ENCODE measurements at regions not wholly inside any gene's neighbourhood (a gene's known extent, or its start where the extent isn't known, plus 50 kb on each side); places are given as distances from the start of the nearest gene placed in this dataset.
"Not testable (repeated sequence)": the region's sequence is repeated elsewhere in the genome, so short reads cannot be mapped to it uniquely, and the experiment has no call there.

- Mint-ChIP-seq H3K9me3 (peaks cover 6% of the 10 kb centered on the region), H3K4me1 (no peaks in the 10 kb centered on the region), H3K4me3 (no peak overlapping the region), H3K27ac (no peak overlapping the region), H3K36me3 (no peaks in the 10 kb centered on the region), H3K27me3 (no peaks in the 10 kb centered on the region)
- ATAC-seq (ENCODE audit: low read depth) (no peak), DNase-seq (no peak)
- POLR2A ChIA-PET, result no interaction called here
These were observed 1258.0 kb upstream of the CDH9 start for GRCh38 chr5:28296254-28297013.

- DNase-seq; H3K36me3 Mint-ChIP-seq; H3K9me3 Mint-ChIP-seq; ATAC-seq (ENCODE audit: low read depth); H3K4me1 Mint-ChIP-seq; H3K27me3 Mint-ChIP-seq; H3K4me3 Mint-ChIP-seq; H3K27ac Mint-ChIP-seq; POLR2A ChIA-PET: not testable (repeated sequence)
These were observed 1248.6 kb upstream of the CDH9 start for GRCh38 chr5:28287021-28287420.

- Mint-ChIP-seq H3K36me3 (no peaks in the 10 kb centered on the region), H3K27me3 (no peaks in the 10 kb centered on the region), H3K4me1 (no peaks in the 10 kb centered on the region), H3K4me3 (no peak overlapping the region), H3K9me3 (peaks cover 5% of the 10 kb centered on the region), H3K27ac (no peak overlapping the region)
- DNase-seq, result no peak
- POLR2A ChIA-PET, result no interaction called here
- ATAC-seq (ENCODE audit: low read depth), result no peak
These were observed 1248.2 kb upstream of the CDH9 start for GRCh38 chr5:28286566-28286965.

GRCh38 chr5:28284788-28285187 lies 1246.4 kb upstream of the CDH9 start:
- ATAC-seq (ENCODE audit: low read depth) (no peak), DNase-seq (no peak)
- H3K36me3 Mint-ChIP-seq, result no peaks in the 10 kb centered on the region
- no peaks in the 10 kb centered on the region for H3K4me1 Mint-ChIP-seq
- POLR2A ChIA-PET, result no interaction called here
- H3K27ac Mint-ChIP-seq, result no peak overlapping the region
- H3K4me3 Mint-ChIP-seq, result no peak overlapping the region
- peaks cover 5% of the 10 kb centered on the region for H3K9me3 Mint-ChIP-seq
- no peaks in the 10 kb centered on the region for H3K27me3 Mint-ChIP-seq

GRCh38 chr5:28281351-28281750 lies 1243.0 kb upstream of the CDH9 start:
- Mint-ChIP-seq H3K4me3 (no peak overlapping the region), H3K9me3 (no peaks in the 10 kb centered on the region), H3K4me1 (no peaks in the 10 kb centered on the region), H3K27ac (no peak overlapping the region), H3K36me3 (no peaks in the 10 kb centered on the region), H3K27me3 (no peaks in the 10 kb centered on the region)
- POLR2A ChIA-PET, result no interaction called here
- DNase-seq (no peak), ATAC-seq (ENCODE audit: low read depth) (no peak)

GRCh38 chr5:28275931-28276330 lies 1237.5 kb upstream of the CDH9 start:
- H3K4me3 Mint-ChIP-seq, result no peak overlapping the region
- no peaks in the 10 kb centered on the region for H3K36me3 Mint-ChIP-seq
- peaks cover 3% of the 10 kb centered on the region for H3K9me3 Mint-ChIP-seq
- POLR2A ChIA-PET, result no interaction called here
- H3K27me3 Mint-ChIP-seq, result no peaks in the 10 kb centered on the region
- DNase-seq (no peak), ATAC-seq (ENCODE audit: low read depth) (no peak)
- no peak overlapping the region for H3K27ac Mint-ChIP-seq
- H3K4me1 Mint-ChIP-seq, result no peaks in the 10 kb centered on the region

- Mint-ChIP-seq H3K36me3 (no peaks in the 10 kb centered on the region), H3K9me3 (peaks cover 2% of the 10 kb centered on the region), H3K4me3 (no peak overlapping the region), H3K4me1 (no peaks in the 10 kb centered on the region), H3K27ac (no peak overlapping the region), H3K27me3 (no peaks in the 10 kb centered on the region)
- DNase-seq, result no peak
- POLR2A ChIA-PET, result no interaction called here
- ATAC-seq (ENCODE audit: low read depth), result no peak
These were observed 1231.6 kb upstream of the CDH9 start for GRCh38 chr5:28269978-28270377.

- POLR2A ChIA-PET, result no interaction called here
- Mint-ChIP-seq H3K36me3 (no peaks in the 10 kb centered on the region), H3K27me3 (no peaks in the 10 kb centered on the region), H3K9me3 (no peaks in the 10 kb centered on the region), H3K4me1 (no peaks in the 10 kb centered on the region), H3K27ac (no peak overlapping the region), H3K4me3 (no peak overlapping the region)
- ATAC-seq (ENCODE audit: low read depth), result no peak
- no peak for DNase-seq
These were observed 1227.5 kb upstream of the CDH9 start for GRCh38 chr5:28265877-28266276.

GRCh38 chr5:28254846-28255245 lies 1216.5 kb upstream of the CDH9 start:
- Mint-ChIP-seq H3K36me3 (no peaks in the 10 kb centered on the region), H3K4me1 (no peaks in the 10 kb centered on the region), H3K9me3 (peaks cover 6% of the 10 kb centered on the region), H3K27ac (no peak overlapping the region), H3K4me3 (no peak overlapping the region), H3K27me3 (no peaks in the 10 kb centered on the region)
- DNase-seq (no peak), ATAC-seq (ENCODE audit: low read depth) (no peak)
- POLR2A ChIA-PET, result no interaction called here

GRCh38 chr5:28253431-28253830 lies 1215.0 kb upstream of the CDH9 start:
- POLR2A ChIA-PET, result no interaction called here

GRCh38 chr5:28249771-28250415 lies 1211.5 kb upstream of the CDH9 start:
- no peaks in the 10 kb centered on the region for H3K36me3 Mint-ChIP-seq
- peaks cover 11% of the 10 kb centered on the region for H3K9me3 Mint-ChIP-seq
- H3K27ac Mint-ChIP-seq, result no peak overlapping the region
- no peaks in the 10 kb centered on the region for H3K4me1 Mint-ChIP-seq
- ATAC-seq (ENCODE audit: low read depth) (no peak), DNase-seq (no peak)
- H3K27me3 Mint-ChIP-seq, result no peaks in the 10 kb centered on the region
- H3K4me3 Mint-ChIP-seq, result no peak overlapping the region
- POLR2A ChIA-PET, result no interaction called here

More at GRCh38 chr5:28253431-28253830, 1215.0 kb upstream of the CDH9 start:
- no peaks in the 10 kb centered on the region for H3K4me1 Mint-ChIP-seq
- no peaks in the 10 kb centered on the region for H3K36me3 Mint-ChIP-seq
- ATAC-seq (ENCODE audit: low read depth) (no peak), DNase-seq (no peak)
- H3K27me3 Mint-ChIP-seq, result no peaks in the 10 kb centered on the region
- no peak overlapping the region for H3K27ac Mint-ChIP-seq
- peaks cover 6% of the 10 kb centered on the region for H3K9me3 Mint-ChIP-seq
- no peak overlapping the region for H3K4me3 Mint-ChIP-seq

- POLR2A ChIA-PET, result no interaction called here
- no peaks in the 10 kb centered on the region for H3K27me3 Mint-ChIP-seq
- no peaks in the 10 kb centered on the region for H3K36me3 Mint-ChIP-seq
- ATAC-seq (ENCODE audit: low read depth) (no peak), DNase-seq (no peak)
- no peaks in the 10 kb centered on the region for H3K4me1 Mint-ChIP-seq
- no peak overlapping the region for H3K4me3 Mint-ChIP-seq
- H3K9me3 Mint-ChIP-seq, result peaks cover 3% of the 10 kb centered on the region
- no peak overlapping the region for H3K27ac Mint-ChIP-seq
These were observed 1196.1 kb upstream of the CDH9 start for GRCh38 chr5:28234356-28234968.

GRCh38 chr5:28226407-28226806 lies 1188.0 kb upstream of the CDH9 start:
- Mint-ChIP-seq H3K4me1 (no peaks in the 10 kb centered on the region), H3K9me3 (peaks cover 6% of the 10 kb centered on the region), H3K27ac (no peak overlapping the region), H3K27me3 (no peaks in the 10 kb centered on the region), H3K36me3 (no peaks in the 10 kb centered on the region), H3K4me3 (no peak overlapping the region)
- POLR2A ChIA-PET, result no interaction called here
- DNase-seq (no peak), ATAC-seq (ENCODE audit: low read depth) (no peak)

- no peaks in the 10 kb centered on the region for H3K9me3 Mint-ChIP-seq
- no peaks in the 10 kb centered on the region for H3K27me3 Mint-ChIP-seq
- H3K27ac Mint-ChIP-seq, result no peak overlapping the region
- POLR2A ChIA-PET, result no interaction called here
- no peaks in the 10 kb centered on the region for H3K36me3 Mint-ChIP-seq
- no peak overlapping the region for H3K4me3 Mint-ChIP-seq
- ATAC-seq (ENCODE audit: low read depth) (no peak), DNase-seq (no peak)
- peaks cover 7% of the 10 kb centered on the region for H3K4me1 Mint-ChIP-seq
These were observed 1181.2 kb upstream of the CDH9 start for GRCh38 chr5:28219539-28219938.

All from activated naive CD8-positive, alpha-beta T cell treated with anti-CD3 and anti-CD28 coated beads, Interleukin-2, amount 10 ng/mL, durations not matched to agents 7 days and 5 days (primary cell).